ENCODE measurements at regions not wholly inside any gene's neighbourhood (a gene's known extent, or its start where the extent isn't known, plus 50 kb on each side); places are given as distances from the start of the nearest gene placed in this dataset.
"Not testable (repeated sequence)": the region's sequence is repeated elsewhere in the genome, so short reads cannot be mapped to it uniquely, and the experiment has no call there.

DNA sequence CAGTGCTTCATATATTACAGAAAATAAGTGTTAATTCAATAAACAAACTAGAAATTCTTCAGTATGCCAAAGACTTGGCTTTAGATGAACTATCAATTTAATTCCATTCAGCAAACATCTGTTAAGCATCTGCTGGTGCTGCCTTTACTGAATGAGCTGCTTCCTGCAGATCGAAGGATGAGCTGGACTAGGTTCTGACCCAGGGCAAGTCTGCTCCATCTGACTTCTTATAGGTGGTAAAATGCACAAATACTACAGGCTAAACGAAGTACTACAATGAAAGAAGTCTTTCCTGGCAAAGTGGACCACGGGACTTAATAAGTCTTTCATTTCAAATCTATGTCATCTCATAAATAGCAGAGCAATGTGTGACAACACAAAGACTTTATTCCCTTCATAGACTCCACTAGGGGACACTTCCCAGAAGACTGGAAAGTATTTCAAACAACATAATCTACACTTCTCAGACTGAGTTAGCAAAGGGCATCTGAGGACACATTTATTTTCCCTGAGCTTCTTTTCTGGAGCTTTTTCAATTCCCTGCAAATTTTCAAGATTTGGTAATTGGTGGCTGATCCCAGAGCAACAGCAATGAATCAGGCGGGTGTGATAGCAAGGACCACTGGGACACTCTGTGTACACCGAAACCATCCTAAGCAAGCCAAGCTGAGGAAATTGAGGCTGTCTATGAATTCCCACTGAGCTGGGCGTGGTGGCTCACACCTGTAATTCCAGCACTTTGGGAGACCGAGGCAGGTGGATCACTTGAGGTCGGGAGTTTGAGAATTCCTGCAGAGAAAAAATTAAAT is 108.9 kb upstream of the FRMD4A start:
- H3K36me3 ChIP-seq (replicated peaks; ENCODE audit: control insufficient read depth, insufficient read depth, low read length): no peaks in the 10 kb centered on the region
- no peaks in the 10 kb centered on the region for H3K27me3 ChIP-seq (ENCODE audit: control insufficient read depth, insufficient read depth, low read length)
- H3K4me3 ChIP-seq (ENCODE audit: insufficient read depth, low read depth, low read length): no peak overlapping the region
- DNase-seq: no peak

DNA sequence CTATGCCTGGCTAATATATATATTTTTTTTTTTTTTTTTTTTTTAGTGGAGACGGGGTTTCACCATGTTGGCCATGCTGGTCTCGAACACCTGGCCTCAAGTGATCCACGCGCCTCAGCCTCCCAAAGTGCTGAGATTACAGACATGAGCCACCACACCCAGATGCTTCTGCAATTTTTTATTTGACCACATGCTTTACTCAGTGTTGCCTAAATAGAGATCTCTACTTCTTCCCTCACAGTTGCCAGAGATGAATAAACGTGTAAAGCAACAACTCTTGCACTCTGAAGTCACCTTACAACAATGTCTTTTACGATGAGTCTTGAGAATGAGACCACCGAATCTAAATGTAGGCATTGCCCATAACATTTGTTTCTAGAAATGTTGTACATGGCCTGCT is 107.9 kb upstream of the FRMD4A start:
- H3K4me3 ChIP-seq (ENCODE audit: insufficient read depth, low read depth, low read length): no peak overlapping the region
- no peaks in the 10 kb centered on the region for H3K36me3 ChIP-seq (replicated peaks; ENCODE audit: control insufficient read depth, insufficient read depth, low read length)
- no peak for DNase-seq
- H3K27me3 ChIP-seq (ENCODE audit: control insufficient read depth, insufficient read depth, low read length): no peaks in the 10 kb centered on the region

DNA sequence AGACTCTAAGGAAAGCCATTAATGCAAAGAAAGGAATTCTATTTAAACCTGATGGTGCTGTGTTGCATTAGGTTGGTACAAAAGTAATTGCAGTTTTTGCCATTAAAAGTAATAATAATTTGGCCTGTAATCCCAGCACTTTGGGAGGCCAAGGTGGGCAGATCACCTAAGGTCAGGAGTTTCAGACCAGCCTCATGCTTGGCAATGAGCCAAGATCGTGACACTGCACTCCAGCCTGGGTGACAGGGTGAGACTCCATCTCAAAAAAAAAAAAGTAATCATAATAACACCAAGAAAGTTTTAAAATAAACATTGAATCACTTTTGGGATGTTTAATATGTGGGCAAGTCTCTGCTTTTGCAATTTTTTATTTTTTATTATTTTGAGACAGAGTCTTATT is 107.3 kb upstream of the FRMD4A start:
- no peaks in the 10 kb centered on the region for H3K27me3 ChIP-seq (ENCODE audit: control insufficient read depth, insufficient read depth, low read length)
- no peaks in the 10 kb centered on the region for H3K36me3 ChIP-seq (replicated peaks; ENCODE audit: control insufficient read depth, insufficient read depth, low read length)
- no peak overlapping the region for H3K4me3 ChIP-seq (ENCODE audit: insufficient read depth, low read depth, low read length)
- DNase-seq: no peak

DNA sequence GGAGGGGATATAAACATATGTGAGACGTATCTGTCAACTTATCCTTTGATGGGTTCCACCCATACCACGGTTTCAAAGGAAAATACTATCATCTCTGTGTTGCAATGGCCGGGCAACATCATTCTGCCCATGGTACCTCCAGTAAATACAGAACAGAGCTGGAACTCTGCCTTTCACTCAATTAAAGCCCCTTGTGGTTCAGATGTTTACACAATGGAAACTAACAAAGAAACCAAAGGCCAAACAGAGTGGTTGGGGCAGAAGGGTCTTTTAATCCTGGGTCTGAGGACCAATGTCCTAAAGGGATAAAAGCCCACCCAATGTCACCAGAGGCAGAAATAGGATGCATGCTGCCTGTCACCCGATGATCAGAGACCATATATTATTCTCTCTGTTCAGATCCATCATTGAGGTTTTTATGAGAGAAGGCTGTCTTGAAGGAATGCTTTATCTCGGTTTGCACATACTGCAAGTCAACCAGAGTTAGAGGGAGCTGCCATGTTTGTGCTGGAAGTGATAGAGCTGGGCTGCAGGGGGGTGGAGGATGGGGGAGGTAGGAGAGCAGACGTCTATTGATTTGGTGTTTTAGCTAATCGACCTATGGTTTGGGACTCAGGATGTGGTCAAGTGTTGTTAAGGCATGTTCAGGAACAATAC is 105.4 kb upstream of the FRMD4A start:
- Histone ChIP-seq H3K4me3 (ENCODE audit: insufficient read depth, low read depth, low read length) (no peak overlapping the region), H3K36me3 (replicated peaks; ENCODE audit: control insufficient read depth, insufficient read depth, low read length) (no peaks in the 10 kb centered on the region), H3K27me3 (ENCODE audit: control insufficient read depth, insufficient read depth, low read length) (no peaks in the 10 kb centered on the region)
- DNase-seq: no peak

DNA sequence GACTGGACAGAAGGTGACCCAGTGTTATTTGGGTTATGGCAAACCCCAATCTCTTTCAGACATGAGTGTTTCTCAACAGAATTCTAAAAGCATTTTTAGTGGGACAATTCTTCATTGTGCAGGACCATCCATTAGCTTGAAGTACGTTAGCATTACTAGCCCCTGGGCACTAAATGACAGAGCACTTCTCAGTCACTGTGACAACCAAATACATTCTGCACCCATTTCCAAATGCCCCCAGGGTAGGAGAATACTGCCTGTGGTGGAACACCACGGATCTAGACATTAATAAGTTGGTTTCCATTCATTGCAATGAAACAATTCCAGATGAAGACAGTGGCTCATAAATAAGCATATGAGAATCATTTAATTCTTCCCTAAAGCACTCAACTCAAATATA is 102.4 kb upstream of the FRMD4A start:
- DNase-seq: no peak
- H3K36me3 ChIP-seq (replicated peaks; ENCODE audit: control insufficient read depth, insufficient read depth, low read length): no peaks in the 10 kb centered on the region
- H3K27me3 ChIP-seq (ENCODE audit: control insufficient read depth, insufficient read depth, low read length): no peaks in the 10 kb centered on the region
- no peak overlapping the region for H3K4me3 ChIP-seq (ENCODE audit: insufficient read depth, low read depth, low read length)

DNA sequence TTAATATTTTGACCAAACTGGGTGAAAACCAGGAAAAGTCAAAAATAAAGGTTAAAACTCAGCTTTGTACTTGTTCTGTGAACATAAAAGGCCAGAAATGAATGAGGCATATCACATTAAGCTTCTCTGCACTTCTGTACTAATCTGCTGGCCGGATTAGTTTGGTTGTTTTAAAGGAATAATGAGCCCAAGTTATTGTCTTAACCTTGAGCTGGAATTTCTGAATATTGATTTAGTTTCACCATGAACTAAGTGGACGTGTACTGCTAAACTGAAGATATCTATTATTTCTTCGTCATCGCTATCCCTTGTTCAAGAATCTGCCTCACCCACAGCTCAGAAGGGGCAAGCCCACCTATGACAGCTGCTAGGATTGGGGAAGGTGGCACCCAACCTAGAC is 101.1 kb upstream of the FRMD4A start:
- Histone ChIP-seq H3K4me3 (ENCODE audit: insufficient read depth, low read depth, low read length) (no peak overlapping the region), H3K36me3 (replicated peaks; ENCODE audit: control insufficient read depth, insufficient read depth, low read length) (no peaks in the 10 kb centered on the region), H3K27me3 (ENCODE audit: control insufficient read depth, insufficient read depth, low read length) (no peaks in the 10 kb centered on the region)
- DNase-seq: no peak

DNA sequence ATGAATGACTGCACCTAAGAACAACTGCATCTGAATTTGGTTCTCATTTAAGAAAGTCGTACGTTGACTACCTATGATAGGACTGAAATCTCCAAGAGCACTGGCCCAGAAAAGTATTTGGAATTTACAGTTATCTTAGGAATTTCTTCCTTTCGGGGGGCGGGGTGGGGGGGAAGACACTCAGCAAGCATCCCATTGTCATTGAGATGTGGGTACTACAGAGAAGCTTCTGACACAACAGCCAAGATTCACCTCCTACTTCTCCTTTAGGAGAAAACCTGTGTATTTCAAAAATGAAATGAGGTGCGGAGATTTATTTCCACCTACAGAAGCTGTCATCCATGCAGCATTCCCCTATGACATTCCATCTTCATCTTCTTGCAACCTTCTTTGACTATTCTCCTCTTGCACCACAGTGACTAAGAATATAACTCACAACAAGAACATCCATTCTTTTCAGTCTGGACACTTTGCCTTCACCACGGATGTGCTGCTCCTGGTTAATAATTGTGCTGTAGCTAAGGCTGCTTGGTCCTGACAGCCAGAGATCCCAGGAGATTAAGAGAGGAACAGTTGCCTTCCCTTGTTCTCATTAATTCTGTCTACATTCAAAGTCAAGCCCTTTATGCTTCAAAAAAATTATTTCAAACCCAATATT is 98.4 kb upstream of the FRMD4A start:
- DNase-seq: peak; percentile 61
- no peak overlapping the region for H3K4me3 ChIP-seq (ENCODE audit: insufficient read depth, low read depth, low read length)
- no peaks in the 10 kb centered on the region for H3K36me3 ChIP-seq (replicated peaks; ENCODE audit: control insufficient read depth, insufficient read depth, low read length)
- H3K27me3 ChIP-seq (ENCODE audit: control insufficient read depth, insufficient read depth, low read length): no peaks in the 10 kb centered on the region

DNA sequence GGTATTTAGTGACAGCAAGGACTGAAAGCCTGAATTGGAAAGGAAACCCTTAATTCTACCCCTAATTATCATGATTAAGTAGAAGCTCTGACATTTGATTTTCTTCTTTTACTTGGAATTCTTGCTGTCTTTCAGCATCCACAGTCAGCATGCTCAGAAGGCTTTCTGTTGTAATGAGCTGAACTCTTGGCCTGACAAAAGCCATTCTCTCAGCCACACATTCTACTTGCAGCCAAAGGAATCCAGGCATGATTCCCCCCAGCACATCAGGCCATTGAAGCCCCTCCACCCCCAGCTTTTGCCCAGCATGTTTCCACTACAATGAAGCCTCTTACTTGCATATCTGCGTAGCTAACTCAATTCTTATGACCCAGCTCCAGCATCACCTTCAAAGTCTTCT is 94.3 kb upstream of the FRMD4A start:
- peak; percentile 25 for DNase-seq
- no peak overlapping the region for H3K4me3 ChIP-seq (ENCODE audit: insufficient read depth, low read depth, low read length)

DNA sequence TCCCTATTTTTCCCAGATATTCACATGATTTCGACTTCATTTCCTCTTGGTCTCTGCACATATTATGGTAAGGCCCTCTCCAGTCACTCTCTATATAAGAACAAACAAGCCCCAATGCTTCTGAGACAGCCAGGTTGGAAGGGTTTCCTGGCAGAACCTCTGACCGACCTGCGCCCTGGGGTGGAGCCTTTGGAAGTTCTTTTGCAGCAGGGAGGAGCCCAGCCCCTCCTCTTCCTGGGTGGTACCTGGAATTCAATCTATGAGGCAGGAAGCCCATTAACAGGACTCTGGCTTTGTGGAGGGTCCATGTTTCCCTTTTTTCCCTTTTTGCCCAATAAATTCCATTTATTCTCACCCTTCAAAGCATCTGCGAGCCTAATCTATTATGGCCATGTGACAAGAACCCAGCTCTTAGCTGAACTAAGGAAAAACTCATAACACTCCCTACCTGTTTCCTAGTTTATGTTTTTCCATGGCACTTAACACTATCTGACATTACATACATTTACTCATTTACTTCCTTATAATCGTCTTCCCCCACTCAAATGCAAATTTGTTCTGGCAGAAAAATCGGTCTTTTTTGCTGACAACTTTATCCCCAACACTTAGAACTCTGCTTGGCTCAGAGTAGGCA is 92.5 kb upstream of the FRMD4A start:
- Histone ChIP-seq H3K36me3 (replicated peaks; ENCODE audit: control insufficient read depth, insufficient read depth, low read length) (no peaks in the 10 kb centered on the region), H3K27me3 (ENCODE audit: control insufficient read depth, insufficient read depth, low read length) (no peaks in the 10 kb centered on the region), H3K4me3 (ENCODE audit: insufficient read depth, low read depth, low read length) (no peak overlapping the region)
- no peak for DNase-seq

More for the DNA sequence above, 94.3 kb upstream of the FRMD4A start:
- H3K36me3 ChIP-seq (replicated peaks; ENCODE audit: control insufficient read depth, insufficient read depth, low read length): no peaks in the 10 kb centered on the region
- no peaks in the 10 kb centered on the region for H3K27me3 ChIP-seq (ENCODE audit: control insufficient read depth, insufficient read depth, low read length)

DNA sequence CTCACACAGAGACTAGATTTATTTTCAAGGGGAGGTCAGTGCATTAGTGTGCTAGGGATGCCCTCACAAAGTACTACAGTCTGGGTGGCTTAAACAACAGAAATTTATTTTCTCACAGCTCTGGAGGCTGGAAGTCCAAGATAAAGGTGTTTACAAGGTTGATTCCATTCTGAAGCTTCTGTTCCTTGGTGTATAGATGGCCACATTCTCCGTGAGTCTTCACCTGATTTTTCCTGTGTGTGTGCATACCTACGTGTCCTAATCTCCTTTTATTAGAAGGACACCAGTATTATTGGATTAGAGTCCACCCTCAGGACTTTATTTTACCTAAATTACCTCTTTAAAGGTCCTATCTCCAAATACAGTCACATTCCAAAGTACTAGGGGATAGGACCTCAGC is 91.7 kb upstream of the FRMD4A start:
- Histone ChIP-seq H3K4me3 (ENCODE audit: insufficient read depth, low read depth, low read length) (no peak overlapping the region), H3K27me3 (ENCODE audit: control insufficient read depth, insufficient read depth, low read length) (no peaks in the 10 kb centered on the region), H3K36me3 (replicated peaks; ENCODE audit: control insufficient read depth, insufficient read depth, low read length) (no peaks in the 10 kb centered on the region)
- no peak for DNase-seq

DNA sequence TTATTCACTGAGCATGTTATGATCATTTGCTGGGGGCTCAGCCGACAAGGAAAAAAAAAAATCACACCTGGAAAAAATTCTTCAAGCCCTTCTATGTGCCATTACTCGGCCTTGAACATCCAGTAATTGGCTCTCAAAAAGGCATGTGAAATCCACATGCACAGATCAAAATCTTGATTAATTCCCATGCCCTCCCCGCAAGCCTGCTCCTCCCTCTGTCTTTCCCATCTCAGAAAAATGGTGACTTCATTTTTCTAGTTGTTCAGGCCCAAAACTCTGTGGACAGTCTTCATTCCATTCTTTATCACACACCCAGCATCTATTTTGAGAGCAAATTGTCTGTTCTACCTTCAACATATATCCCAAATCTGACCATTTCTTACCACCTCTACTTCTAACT is 91.2 kb upstream of the FRMD4A start:
- Histone ChIP-seq H3K27me3 (ENCODE audit: control insufficient read depth, insufficient read depth, low read length) (no peaks in the 10 kb centered on the region), H3K36me3 (replicated peaks; ENCODE audit: control insufficient read depth, insufficient read depth, low read length) (no peaks in the 10 kb centered on the region), H3K4me3 (ENCODE audit: insufficient read depth, low read depth, low read length) (no peak overlapping the region)
- no peak for DNase-seq

DNA sequence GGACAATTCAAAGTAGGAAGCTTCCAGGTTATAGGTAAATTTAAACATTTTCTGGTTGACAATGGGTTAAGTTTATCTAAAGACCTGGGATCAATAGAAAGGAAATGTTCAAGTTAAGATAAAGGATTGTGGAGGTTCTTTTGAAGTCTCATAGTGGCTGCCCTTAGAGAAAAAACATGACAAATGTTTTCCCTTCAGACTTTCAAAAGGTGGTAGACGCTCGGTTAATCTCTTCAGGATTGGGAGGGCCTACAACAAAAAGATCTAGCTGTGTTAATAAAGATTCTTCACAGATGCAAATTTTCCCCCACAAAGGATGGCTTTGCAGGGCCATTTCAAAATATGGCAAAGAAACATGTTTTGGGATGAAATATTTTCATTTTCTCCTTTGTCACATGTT is 86.6 kb upstream of the FRMD4A start:
- H3K4me3 ChIP-seq (ENCODE audit: insufficient read depth, low read depth, low read length); H3K36me3 ChIP-seq (replicated peaks; ENCODE audit: control insufficient read depth, insufficient read depth, low read length); DNase-seq; H3K27me3 ChIP-seq (ENCODE audit: control insufficient read depth, insufficient read depth, low read length): not testable (repeated sequence)

DNA sequence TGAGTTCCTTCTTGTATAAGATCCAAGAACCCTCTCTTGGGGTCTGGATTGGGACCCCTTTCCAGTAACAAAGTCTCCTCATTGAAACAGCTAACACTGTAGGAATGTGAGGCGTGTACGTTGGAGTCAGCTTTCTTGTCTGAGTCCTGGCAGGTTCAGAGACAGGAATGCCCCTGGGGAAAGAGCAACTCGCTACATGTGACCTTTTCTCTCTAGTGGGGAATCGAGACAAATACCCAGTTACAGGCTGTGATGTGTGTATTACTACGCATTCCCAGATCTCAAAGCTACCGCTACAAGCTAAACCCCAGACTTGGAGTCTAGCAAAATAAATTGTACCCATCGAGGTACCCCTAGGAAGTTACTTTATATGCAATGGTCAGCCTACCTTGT is 85.6 kb upstream of the FRMD4A start:
- Histone ChIP-seq H3K36me3 (replicated peaks; ENCODE audit: control insufficient read depth, insufficient read depth, low read length) (no peaks in the 10 kb centered on the region), H3K4me3 (ENCODE audit: insufficient read depth, low read depth, low read length) (no peak overlapping the region), H3K27me3 (ENCODE audit: control insufficient read depth, insufficient read depth, low read length) (no peaks in the 10 kb centered on the region)
- no peak for DNase-seq

DNA sequence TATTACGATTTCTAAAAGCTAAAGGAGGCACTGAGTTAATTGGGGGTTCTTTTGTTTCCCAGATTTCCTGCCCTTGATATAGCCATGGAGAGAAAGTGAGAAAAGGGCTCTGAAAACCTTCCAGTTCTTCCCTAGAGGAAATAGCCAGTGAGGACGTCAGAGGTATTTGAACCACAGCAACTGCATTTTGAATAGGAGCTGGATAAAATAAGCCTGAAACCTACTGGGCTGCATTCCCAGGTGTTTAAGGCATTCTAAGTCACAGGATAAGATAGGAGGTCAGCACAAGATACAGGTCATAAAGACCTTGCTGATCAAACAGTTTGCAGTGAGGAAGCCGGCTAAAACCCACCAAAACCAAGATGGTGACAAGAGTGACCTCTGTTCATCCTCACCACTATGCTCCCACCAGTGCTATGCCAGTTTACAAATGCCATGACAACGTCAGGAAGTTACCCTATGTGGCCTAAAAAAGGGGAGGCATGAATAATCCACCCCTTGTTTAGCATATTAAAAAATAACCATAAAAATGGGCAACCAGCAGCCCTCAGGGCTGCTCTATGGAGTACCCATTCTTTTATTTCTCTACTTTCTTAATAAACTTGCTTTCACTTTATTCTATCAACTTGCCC is 85.1 kb upstream of the FRMD4A start:
- no peaks in the 10 kb centered on the region for H3K27me3 ChIP-seq (ENCODE audit: control insufficient read depth, insufficient read depth, low read length)
- H3K36me3 ChIP-seq (replicated peaks; ENCODE audit: control insufficient read depth, insufficient read depth, low read length): no peaks in the 10 kb centered on the region
- DNase-seq: no peak
- H3K4me3 ChIP-seq (ENCODE audit: insufficient read depth, low read depth, low read length): no peak overlapping the region

Data from H7 (cell line).